ENCODE measurements at regions not wholly inside any gene's neighbourhood (a gene's known extent, or its start where the extent isn't known, plus 50 kb on each side); places are given as distances from the start of the nearest gene placed in this dataset.

DNA sequence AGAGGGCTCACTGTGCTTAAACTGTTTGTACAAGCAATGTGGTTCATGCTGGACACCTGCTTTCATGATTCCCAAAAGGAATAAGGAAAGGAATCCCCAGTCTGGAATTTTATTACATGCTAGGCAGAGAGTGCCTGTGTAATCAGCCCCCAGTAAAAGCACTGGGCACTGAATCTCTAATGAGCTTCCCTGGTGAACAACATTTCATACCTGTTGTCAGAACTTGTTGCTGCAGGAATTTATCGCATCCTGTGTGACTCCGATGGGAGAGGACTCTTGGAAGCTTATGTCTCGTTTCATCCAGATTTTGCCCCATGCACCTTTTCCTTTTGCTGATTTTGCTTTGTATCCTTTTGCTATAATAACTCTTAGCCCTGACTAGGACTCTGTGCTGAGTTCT lies 190.2 kb upstream of the HMGA2 start:
- TF ChIP-seq ZFP36 (IDR thresholded peaks at IDR 0.05; ENCODE audit: borderline replicate concordance, partially characterized antibody) (no peak), EP300 (IDR thresholded peaks at IDR 0.05) (no peak), JUNB (IDR thresholded peaks at IDR 0.05) (no peak), RFX5 (IDR thresholded peaks at IDR 0.05) (no peak), REST (IDR thresholded peaks at IDR 0.05) (no peak), GATA3 (IDR thresholded peaks at IDR 0.05; ENCODE audit: borderline replicate concordance) (no peak), POLR2A (IDR thresholded peaks at IDR 0.05; ENCODE audit: low read length) (no peak)
- TF ChIP-seq, protein P1, sequence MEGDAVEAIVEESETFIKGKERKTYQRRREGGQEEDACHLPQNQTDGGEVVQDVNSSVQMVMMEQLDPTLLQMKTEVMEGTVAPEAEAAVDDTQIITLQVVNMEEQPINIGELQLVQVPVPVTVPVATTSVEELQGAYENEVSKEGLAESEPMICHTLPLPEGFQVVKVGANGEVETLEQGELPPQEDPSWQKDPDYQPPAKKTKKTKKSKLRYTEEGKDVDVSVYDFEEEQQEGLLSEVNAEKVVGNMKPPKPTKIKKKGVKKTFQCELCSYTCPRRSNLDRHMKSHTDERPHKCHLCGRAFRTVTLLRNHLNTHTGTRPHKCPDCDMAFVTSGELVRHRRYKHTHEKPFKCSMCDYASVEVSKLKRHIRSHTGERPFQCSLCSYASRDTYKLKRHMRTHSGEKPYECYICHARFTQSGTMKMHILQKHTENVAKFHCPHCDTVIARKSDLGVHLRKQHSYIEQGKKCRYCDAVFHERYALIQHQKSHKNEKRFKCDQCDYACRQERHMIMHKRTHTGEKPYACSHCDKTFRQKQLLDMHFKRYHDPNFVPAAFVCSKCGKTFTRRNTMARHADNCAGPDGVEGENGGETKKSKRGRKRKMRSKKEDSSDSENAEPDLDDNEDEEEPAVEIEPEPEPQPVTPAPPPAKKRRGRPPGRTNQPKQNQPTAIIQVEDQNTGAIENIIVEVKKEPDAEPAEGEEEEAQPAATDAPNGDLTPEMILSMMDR (IDR thresholded peaks at IDR 0.05), result no peak

All from A549 (cell line).